ENCODE measurements at regions not wholly inside any gene's neighbourhood (a gene's known extent, or its start where the extent isn't known, plus 50 kb on each side); places are given as distances from the start of the nearest gene placed in this dataset.

GRCh38 chr1:19010503-19010902 lies 54.0 kb upstream of the IFFO2 start:
- CTCF ChIA-PET, result interaction anchor here (0.7 to 6.1 kb wide), 6 partner anchors 25 to 878 kb away, joined by 3 to 48 read pairs (median 4); no protein-coding TSS in a partner anchor
- H3K9me3 ChIP-seq (ENCODE audit: control insufficient read depth, insufficient read depth, low read depth, low read length), result no peaks in the 10 kb centered on the region
- POLR2A ChIA-PET, result interaction anchor here (1.3 to 1.9 kb wide), 4 partner anchors 54 to 104 kb away, joined by 3 to 5 read pairs (median 3); partner anchors contain the start of gene IFFO2
- TF ChIP-seq ZNF16 (tag by site-specific recombination; IDR thresholded peaks at IDR 0.05; ENCODE audit: low read depth), result no peak
- TF ChIP-seq ZNF692 (tag by site-specific recombination; IDR thresholded peaks at IDR 0.05), result no peak
- no peak for TF ChIP-seq ZNF311 (tag by site-specific recombination; IDR thresholded peaks at IDR 0.05; ENCODE audit: borderline replicate concordance)
- TF ChIP-seq ZNF37A (tag by site-specific recombination; IDR thresholded peaks at IDR 0.05), result no peak
- TF ChIP-seq ZNF423 (tag by site-specific recombination; IDR thresholded peaks at IDR 0.05), result no peak
- no peak for TF ChIP-seq ZNF280D (tag by site-specific recombination; IDR thresholded peaks at IDR 0.05)
- no peak for TF ChIP-seq KLF17 (tag by site-specific recombination; IDR thresholded peaks at IDR 0.05)
- no peak for TF ChIP-seq ZNF239 (tag by site-specific recombination; IDR thresholded peaks at IDR 0.05)
- no peak for TF ChIP-seq ZNF324 (tag by site-specific recombination; IDR thresholded peaks at IDR 0.05)
- no peak overlapping the region for H3K27ac ChIP-seq (ENCODE audit: extremely low read depth, low read depth, low read length)
- peaks cover 2% of the 10 kb centered on the region; the same call in 1 of the 2 replicates for H3K4me1 ChIP-seq (ENCODE audit: control insufficient read depth, insufficient read depth, low read length)
- H3K4me3 ChIP-seq (ENCODE audit: low read depth, low read length), result no peak overlapping the region
- no peaks in the 10 kb centered on the region for H3K36me3 ChIP-seq (ENCODE audit: control insufficient read depth in 2 of 2, insufficient read depth in 1 of 2, low read length in 2 of 2)

- ChIA-PET CTCF (interaction anchor here (0.6 to 6.1 kb wide), 6 partner anchors 15 to 101 kb away, joined by 3 to 48 read pairs (median 4); no protein-coding TSS in a partner anchor), POLR2A (interaction anchor here (0.6 to 1.9 kb wide), 7 partner anchors 38 to 211 kb away, joined by 3 to 6 read pairs (median 4); partner anchors contain the start of genes ALDH4A1 and IFFO2)
- H3K36me3 ChIP-seq (ENCODE audit: control insufficient read depth in 2 of 2, insufficient read depth in 1 of 2, low read length in 2 of 2), result no peaks in the 10 kb centered on the region
- H3K9me3 ChIP-seq (ENCODE audit: control insufficient read depth, insufficient read depth, low read depth, low read length), result no peaks in the 10 kb centered on the region
- H3K27ac ChIP-seq (ENCODE audit: extremely low read depth, low read depth, low read length), result no peak overlapping the region
- no peak overlapping the region for H3K4me3 ChIP-seq (ENCODE audit: low read depth, low read length)
- H3K4me1 ChIP-seq (ENCODE audit: control insufficient read depth, insufficient read depth, low read length), result peaks cover 2% of the 10 kb centered on the region; the same call in 1 of the 2 replicates
- no peak for TF ChIP-seq ZBTB48 (tag by site-specific recombination; IDR thresholded peaks at IDR 0.05)
- TF ChIP-seq OVOL3 (tag by site-specific recombination; IDR thresholded peaks at IDR 0.05), result no peak
- no peak for TF ChIP-seq ZNF830 (tag by site-specific recombination; IDR thresholded peaks at IDR 0.05; ENCODE audit: low read depth)
- no peak for TF ChIP-seq MYNN (tag by site-specific recombination; IDR thresholded peaks at IDR 0.05; ENCODE audit: borderline replicate concordance)
- TF ChIP-seq ZNF621 (tag by site-specific recombination; IDR thresholded peaks at IDR 0.05), result no peak
- no peak for TF ChIP-seq BCL6B (tag by site-specific recombination; IDR thresholded peaks at IDR 0.05)
- no peak for TF ChIP-seq SCRT2 (tag by site-specific recombination; IDR thresholded peaks at IDR 0.05)
- TF ChIP-seq PATZ1 (tag by site-specific recombination; IDR thresholded peaks at IDR 0.05), result no peak
- no peak for TF ChIP-seq YY1 (tag by site-specific recombination; IDR thresholded peaks at IDR 0.05)
- no peak for TF ChIP-seq AEBP2 (tag by site-specific recombination; IDR thresholded peaks at IDR 0.05; ENCODE audit: borderline replicate concordance)
- TF ChIP-seq ZBTB6 (tag by site-specific recombination; IDR thresholded peaks at IDR 0.05), result no peak
- TF ChIP-seq HOXD13 (CRISPR knock-in tag; IDR thresholded peaks at IDR 0.05; ENCODE audit: borderline replicate concordance), result no peak
Observed at GRCh38 chr1:19009882-19010321, 53.4 kb upstream of the IFFO2 start.

Measured in HEK293 (cell line).